CD1c-positive myeloid dendritic cell (primary cell): ENCODE measurements at regions not wholly inside any gene's neighbourhood (a gene's known extent, or its start where the extent isn't known, plus 50 kb on each side); places are given as distances from the start of the nearest gene placed in this dataset.

Experiments
- DNase-seq: peaks from one replicate; pipeline ENCODE4 v3.0.0-alpha.2; 2016; ENCODE audit errors: extremely low spot score

- no peak for DNase-seq
Observed at GRCh38 chr11:92477686-92478085, 253.1 kb downstream of the FAT3 start.

DNA sequence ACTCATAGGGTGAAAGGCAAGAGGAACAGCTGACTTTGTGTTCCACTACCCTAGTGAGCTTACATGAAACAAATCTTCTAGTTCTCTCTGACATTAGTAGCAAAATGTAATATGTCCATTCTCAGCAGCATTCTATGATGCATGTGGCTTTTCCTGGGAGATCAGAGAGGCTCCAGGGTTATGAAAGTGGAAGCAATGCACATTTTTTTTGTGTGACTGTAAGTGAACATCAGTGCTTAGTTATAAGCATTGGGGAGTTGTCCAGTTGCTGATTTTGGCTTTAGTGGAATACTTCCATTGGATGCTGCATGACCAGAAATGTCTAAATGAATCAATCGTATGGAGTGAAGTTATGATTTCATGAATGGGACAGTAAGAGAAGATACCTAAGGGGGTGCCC is 255.9 kb downstream of the FAT3 start:
- DNase-seq: no peak

GRCh38 chr11:92482492-92483060 is 258.0 kb downstream of the FAT3 start:
- no peak for DNase-seq

DNA sequence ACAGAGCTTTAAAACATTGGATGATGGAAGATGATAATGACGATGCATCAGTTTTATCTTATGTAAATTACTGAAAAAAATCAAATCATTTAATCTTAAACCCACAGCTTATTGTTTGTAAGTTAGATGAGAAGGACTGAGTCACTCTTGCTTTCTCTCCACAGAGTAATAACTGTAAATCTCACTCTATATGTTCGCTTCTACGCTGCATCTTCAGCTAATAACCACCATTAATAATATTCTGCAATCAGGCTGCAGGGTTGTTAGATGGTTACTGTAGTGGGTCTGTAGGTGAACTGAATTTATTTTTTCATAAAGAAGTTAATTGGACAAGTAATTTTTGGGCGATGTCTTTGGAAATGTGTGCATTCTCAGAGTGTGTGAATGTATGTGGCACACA is 260.0 kb downstream of the FAT3 start:
- no peak for DNase-seq

- DNase-seq: no peak
Observed at GRCh38 chr11:92489826-92490399, 265.3 kb downstream of the FAT3 start.

DNA sequence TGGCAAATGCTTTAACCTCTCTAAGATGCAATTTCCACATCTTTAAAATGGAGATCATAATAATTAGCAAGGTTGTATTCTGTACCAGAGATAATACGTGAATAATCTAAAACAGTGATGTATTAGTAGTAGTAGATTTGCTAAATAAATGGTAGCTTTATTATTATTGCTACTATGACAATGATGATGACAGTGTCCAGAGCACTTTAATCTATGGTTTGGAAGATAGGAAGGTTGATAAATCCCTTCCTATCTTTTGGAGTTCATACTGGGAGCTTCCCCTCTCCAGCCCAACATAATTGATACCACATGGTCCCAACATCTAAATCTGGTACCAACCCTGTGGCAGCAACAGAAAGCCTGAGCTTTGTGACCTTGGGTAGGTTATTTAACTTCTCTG is 267.8 kb downstream of the FAT3 start:
- no peak for DNase-seq

GRCh38 chr11:92495107-92495793 is 270.6 kb downstream of the FAT3 start:
- no peak for DNase-seq

DNA sequence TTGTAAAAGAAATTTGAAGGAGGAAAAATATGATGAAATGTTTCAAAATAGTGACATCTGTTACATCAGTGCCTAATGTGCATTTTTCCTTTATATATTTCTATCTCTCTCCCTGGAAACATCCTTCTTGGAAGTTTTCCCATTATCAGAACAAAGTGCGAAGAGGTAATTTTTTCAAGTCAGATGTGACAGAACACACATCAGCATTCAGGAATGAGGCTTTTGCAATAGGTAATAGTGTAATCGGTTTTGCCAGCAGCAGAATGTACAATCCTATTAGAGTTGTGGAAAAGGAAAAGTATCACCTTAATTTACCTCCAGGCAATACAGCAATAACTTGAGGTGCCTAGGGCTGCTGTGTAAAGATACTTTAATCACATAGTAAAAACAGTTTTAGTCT is 275.8 kb downstream of the FAT3 start:
- DNase-seq: no peak

DNA sequence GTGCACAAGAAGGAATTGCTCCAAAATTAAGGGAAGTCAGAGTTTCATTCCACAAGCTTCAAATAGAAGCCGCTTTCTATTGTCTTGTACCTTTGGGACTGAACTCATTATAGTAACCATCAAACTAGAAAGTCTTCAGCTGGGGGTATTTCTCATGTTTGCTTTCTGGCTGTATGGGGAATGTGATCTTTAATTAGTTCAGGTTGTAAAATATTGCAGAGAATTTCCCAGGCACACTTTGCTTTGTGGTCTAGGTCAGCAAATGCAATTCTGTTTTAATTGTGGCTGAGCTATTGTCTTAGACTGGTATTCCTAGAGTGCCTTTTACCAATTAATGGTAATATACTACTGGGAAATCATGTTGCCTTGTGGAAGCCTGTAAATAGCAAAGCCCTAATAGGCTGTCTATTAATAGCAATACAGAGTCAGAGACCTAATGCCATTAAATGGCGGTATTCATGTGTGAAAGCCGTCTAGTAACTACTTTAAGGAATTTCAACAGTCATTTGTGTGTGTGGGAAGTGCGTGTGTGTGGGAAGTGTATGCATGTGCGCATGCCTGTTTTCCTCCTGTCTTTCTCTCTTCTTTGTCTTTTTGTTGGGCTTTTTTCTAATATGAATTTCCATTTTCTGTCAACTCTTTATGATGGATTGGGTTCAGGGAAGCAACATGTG is 276.6 kb downstream of the FAT3 start:
- no peak for DNase-seq

- DNase-seq: no peak
Observed at GRCh38 chr11:92504004-92504403, 279.4 kb downstream of the FAT3 start.

GRCh38 chr11:92504534-92504933 is 279.9 kb downstream of the FAT3 start:
- no peak for DNase-seq

GRCh38 chr11:92505689-92506088 is 281.1 kb downstream of the FAT3 start:
- no peak for DNase-seq

- DNase-seq: no peak
Observed at GRCh38 chr11:92506809-92507336, 282.3 kb downstream of the FAT3 start.

DNA sequence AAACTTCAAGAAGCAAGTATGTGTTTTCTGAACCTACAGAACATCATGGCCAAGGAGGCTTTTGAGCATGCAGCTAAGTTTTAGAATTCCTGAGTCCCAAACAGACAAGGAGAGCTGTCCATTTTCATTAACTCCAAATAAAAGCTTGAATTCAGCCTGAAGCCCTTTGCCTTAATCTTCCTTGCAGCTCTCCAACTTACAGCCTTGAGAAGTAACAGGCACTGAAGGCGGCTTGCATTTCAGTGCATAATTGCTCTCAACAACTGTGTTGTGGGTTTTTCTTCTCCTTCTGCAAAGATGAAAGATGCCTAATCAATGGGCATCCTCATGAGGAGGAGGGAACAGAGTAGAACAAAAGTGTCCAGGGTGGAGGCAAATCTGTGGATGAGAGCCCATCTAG is 286.0 kb downstream of the FAT3 start:
- DNase-seq: no peak

GRCh38 chr11:92511522-92512203 is 287.0 kb downstream of the FAT3 start:
- no peak for DNase-seq

GRCh38 chr11:92512204-92512569 is 287.6 kb downstream of the FAT3 start:
- DNase-seq: no peak

GRCh38 chr11:92523611-92524010 is 299.0 kb downstream of the FAT3 start:
- no peak for DNase-seq

- no peak for DNase-seq
Observed at GRCh38 chr11:92524542-92524941, 299.9 kb downstream of the FAT3 start.

GRCh38 chr11:92527467-92527866 is 302.8 kb downstream of the FAT3 start:
- no peak for DNase-seq

- DNase-seq: no peak
Observed at GRCh38 chr11:92528001-92528400, 303.4 kb downstream of the FAT3 start.

DNA sequence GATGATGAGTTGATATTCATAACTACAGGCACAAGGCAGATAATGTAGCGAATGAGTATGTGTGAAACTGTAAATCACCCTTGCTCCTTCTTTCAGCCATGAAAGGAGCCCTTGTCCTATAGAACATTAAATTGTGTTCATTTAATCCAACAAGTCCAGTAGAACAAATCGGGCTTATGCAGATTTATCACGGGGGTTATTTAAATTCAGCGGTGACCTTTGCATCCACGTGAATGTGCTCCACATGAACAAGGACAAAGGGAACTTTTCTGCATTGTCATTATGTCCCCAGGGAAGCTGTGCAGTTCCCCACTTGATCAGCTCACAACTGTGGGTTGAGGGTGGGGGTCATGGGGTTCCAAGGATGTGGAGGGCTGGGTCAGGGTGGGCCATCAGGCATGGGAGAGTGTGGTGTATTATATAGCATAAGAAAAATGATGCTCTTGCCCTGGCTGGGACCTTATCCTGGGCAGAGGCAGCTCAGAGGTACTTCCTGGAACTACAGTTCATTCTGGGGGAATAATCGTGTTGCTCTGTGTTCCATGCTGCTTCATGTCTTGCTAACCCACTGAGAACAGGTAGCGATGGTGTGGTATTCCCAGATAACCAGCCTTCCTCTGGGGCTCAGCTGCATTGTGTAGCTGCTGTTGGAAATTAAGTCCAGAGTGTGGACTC is 306.6 kb downstream of the FAT3 start:
- no peak for DNase-seq
